EH (cell line): ENCODE measurements at regions not wholly inside any gene's neighbourhood (a gene's known extent, or its start where the extent isn't known, plus 50 kb on each side); places are given as distances from the start of the nearest gene placed in this dataset.

Experiments
- DNase-seq: peaks from one replicate; pipeline ENCODE4 v3.0.0-alpha.2; 2015; ENCODE audit warnings: low read depth

GRCh38 chr10:78923647-78924318, 145.0 kb upstream of the ZMIZ1 start:
- no peak for DNase-seq

GRCh38 chr10:78924319-78925003, 144.3 kb upstream of the ZMIZ1 start:
- no peak for DNase-seq

GRCh38 chr10:78925275-78925674, 143.5 kb upstream of the ZMIZ1 start:
- DNase-seq: no peak

- DNase-seq: peak; percentile 95
Measured at GRCh38 chr10:78925800-78926319, 142.9 kb upstream of the ZMIZ1 start.

- DNase-seq: no peak
Measured at GRCh38 chr10:78927257-78927995, 141.3 kb upstream of the ZMIZ1 start.

- no peak for DNase-seq
Measured at GRCh38 chr10:78928330-78928729, 140.4 kb upstream of the ZMIZ1 start.

GRCh38 chr10:78929541-78929940, 139.2 kb upstream of the ZMIZ1 start:
- DNase-seq: no peak

- DNase-seq: peak; percentile 97
Measured at GRCh38 chr10:78931321-78932053, 137.3 kb upstream of the ZMIZ1 start.

GRCh38 chr10:78932054-78932386, 136.7 kb upstream of the ZMIZ1 start:
- no peak for DNase-seq

- no peak for DNase-seq
Measured at GRCh38 chr10:78932861-78933260, 135.9 kb upstream of the ZMIZ1 start.

- DNase-seq: no peak
Measured at GRCh38 chr10:78933828-78934531, 134.8 kb upstream of the ZMIZ1 start.

- DNase-seq: peak; percentile 50
Measured at GRCh38 chr10:78934532-78934898, 134.3 kb upstream of the ZMIZ1 start.

- no peak for DNase-seq
Measured at GRCh38 chr10:78934994-78935602, 133.7 kb upstream of the ZMIZ1 start.

- no peak for DNase-seq
Measured at GRCh38 chr10:78935697-78936407, 132.9 kb upstream of the ZMIZ1 start.

GRCh38 chr10:78936412-78937342, 132.1 kb upstream of the ZMIZ1 start:
- DNase-seq: no peak

GRCh38 chr10:78937393-78937792, 131.4 kb upstream of the ZMIZ1 start:
- no peak for DNase-seq

GRCh38 chr10:78937800-78938694, 130.7 kb upstream of the ZMIZ1 start:
- DNase-seq: no peak
